ENCODE measurements at regions not wholly inside any gene's neighbourhood (a gene's known extent, or its start where the extent isn't known, plus 50 kb on each side); places are given as distances from the start of the nearest gene placed in this dataset.
"Not testable (repeated sequence)": the region's sequence is repeated elsewhere in the genome, so short reads cannot be mapped to it uniquely, and the experiment has no call there.

DNA sequence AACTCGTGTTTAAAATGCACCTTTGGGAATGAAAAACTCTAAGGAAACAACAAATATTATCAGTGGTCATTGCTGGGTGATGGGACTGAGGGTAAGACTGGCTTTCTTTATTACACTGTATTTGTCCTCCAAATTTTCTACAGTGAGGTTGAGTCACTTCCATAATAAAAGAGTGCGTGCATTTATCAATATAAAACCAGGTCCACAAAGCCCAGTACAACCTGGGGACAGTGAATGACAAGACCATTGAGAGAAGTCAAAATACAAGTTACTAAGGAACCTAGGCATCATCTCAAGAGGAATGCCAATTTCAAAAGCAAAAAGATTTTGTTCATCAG lies 76.4 kb downstream of the MAGED4 start:
- H3K9me3 Mint-ChIP-seq (ENCODE audit: unreplicated experiment), result no peaks in the 10 kb centered on the region
- peaks cover 10% of the 10 kb centered on the region for H3K4me1 Mint-ChIP-seq (ENCODE audit: unreplicated experiment)
- H3K36me3 Mint-ChIP-seq (ENCODE audit: unreplicated experiment), result no peaks in the 10 kb centered on the region
- peaks cover 6% of the 10 kb centered on the region for H3K27me3 Mint-ChIP-seq (ENCODE audit: unreplicated experiment)
- H3K4me3 Mint-ChIP-seq (ENCODE audit: unreplicated experiment), result peak overlapping the region; percentile 93
- peak overlapping the region; percentile 99 for H3K27ac Mint-ChIP-seq (ENCODE audit: unreplicated experiment)
- DNase-seq (ENCODE audit: extremely low spot score, unreplicated experiment), result no peak
- TF ChIP-seq, protein P1, sequence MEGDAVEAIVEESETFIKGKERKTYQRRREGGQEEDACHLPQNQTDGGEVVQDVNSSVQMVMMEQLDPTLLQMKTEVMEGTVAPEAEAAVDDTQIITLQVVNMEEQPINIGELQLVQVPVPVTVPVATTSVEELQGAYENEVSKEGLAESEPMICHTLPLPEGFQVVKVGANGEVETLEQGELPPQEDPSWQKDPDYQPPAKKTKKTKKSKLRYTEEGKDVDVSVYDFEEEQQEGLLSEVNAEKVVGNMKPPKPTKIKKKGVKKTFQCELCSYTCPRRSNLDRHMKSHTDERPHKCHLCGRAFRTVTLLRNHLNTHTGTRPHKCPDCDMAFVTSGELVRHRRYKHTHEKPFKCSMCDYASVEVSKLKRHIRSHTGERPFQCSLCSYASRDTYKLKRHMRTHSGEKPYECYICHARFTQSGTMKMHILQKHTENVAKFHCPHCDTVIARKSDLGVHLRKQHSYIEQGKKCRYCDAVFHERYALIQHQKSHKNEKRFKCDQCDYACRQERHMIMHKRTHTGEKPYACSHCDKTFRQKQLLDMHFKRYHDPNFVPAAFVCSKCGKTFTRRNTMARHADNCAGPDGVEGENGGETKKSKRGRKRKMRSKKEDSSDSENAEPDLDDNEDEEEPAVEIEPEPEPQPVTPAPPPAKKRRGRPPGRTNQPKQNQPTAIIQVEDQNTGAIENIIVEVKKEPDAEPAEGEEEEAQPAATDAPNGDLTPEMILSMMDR (IDR thresholded peaks at IDR 0.05), result no peak

DNA sequence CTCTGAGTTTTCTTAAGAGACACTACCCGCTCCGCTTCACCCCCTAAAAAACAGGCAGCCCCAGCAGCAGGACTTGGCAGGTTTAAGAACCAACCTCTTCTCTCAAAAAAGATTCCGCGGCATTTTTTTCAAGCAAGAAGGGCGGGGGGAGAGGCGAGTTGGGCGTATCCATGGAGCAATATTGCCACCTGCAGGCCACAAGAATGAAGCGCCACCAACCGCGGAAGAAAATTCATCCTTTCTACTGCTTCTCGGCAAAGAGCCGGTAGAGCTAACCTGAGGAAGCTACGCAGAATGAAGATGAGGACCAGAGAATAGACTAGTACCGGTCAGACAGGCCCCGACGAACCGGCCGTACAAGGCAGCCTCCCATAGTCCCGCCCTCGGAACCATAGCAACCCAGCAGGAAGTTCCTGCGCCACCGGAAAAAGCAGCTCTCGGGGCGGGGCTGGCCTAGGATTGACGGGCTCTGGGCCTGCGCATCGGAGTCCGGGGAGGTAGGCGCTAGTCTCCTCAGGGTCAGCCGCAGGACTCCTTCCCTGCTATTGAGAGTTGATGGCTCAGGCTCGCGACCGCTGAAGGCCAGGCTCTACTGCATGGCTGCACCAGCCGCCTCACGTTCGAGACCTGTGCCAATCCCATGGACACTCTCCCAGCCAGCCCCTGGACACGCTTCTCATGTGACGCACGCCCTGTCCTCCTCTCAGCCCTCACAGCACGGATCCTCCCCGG lies 76.9 kb downstream of the MAGED4 start:
- TF ChIP-seq, protein P1 (IDR thresholded peaks at IDR 0.05), result peak; percentile 95
- peaks cover 6% of the 10 kb centered on the region for H3K27me3 Mint-ChIP-seq (ENCODE audit: unreplicated experiment)
- peak overlapping the region; percentile 93 for H3K4me3 Mint-ChIP-seq (ENCODE audit: unreplicated experiment)
- peak; percentile 93 for DNase-seq (ENCODE audit: extremely low spot score, unreplicated experiment)
- no peaks in the 10 kb centered on the region for H3K36me3 Mint-ChIP-seq (ENCODE audit: unreplicated experiment)
- H3K27ac Mint-ChIP-seq (ENCODE audit: unreplicated experiment), result peak overlapping the region; percentile 99
- peaks cover 10% of the 10 kb centered on the region for H3K4me1 Mint-ChIP-seq (ENCODE audit: unreplicated experiment)
- H3K9me3 Mint-ChIP-seq (ENCODE audit: unreplicated experiment), result no peaks in the 10 kb centered on the region

GRCh38 chrX:52262195-52262546 lies 77.5 kb downstream of the MAGED4 start:
- no peaks in the 10 kb centered on the region for H3K36me3 Mint-ChIP-seq (ENCODE audit: unreplicated experiment)
- no peak for DNase-seq (ENCODE audit: extremely low spot score, unreplicated experiment)
- peaks cover 10% of the 10 kb centered on the region for H3K4me1 Mint-ChIP-seq (ENCODE audit: unreplicated experiment)
- H3K9me3 Mint-ChIP-seq (ENCODE audit: unreplicated experiment), result no peaks in the 10 kb centered on the region
- TF ChIP-seq, protein P1 (IDR thresholded peaks at IDR 0.05), result no peak
- H3K4me3 Mint-ChIP-seq (ENCODE audit: unreplicated experiment), result peak overlapping the region; percentile 93
- peaks cover 6% of the 10 kb centered on the region for H3K27me3 Mint-ChIP-seq (ENCODE audit: unreplicated experiment)
- peak overlapping the region; percentile 99 for H3K27ac Mint-ChIP-seq (ENCODE audit: unreplicated experiment)

DNA sequence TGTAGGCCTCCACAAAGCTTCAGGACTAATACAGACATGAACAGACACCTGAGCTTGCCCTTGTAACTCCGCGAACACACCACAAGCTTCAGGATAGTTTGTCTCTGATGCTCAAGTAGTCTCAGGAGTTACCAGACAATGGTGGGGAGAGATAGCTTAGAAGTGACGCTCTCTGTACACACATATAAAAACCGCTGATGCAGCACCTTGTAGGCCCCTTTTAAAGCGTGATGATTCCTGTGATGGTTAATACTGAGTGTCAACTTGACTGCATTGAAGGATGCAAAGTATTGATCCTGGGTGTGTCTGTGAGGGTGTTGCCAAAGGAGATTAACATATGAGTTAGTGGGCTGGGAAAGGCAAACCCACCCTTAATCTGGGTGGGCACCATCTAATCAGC lies 78.7 kb downstream of the MAGED4 start:
- no peak overlapping the region for H3K27ac Mint-ChIP-seq (ENCODE audit: unreplicated experiment)
- H3K9me3 Mint-ChIP-seq (ENCODE audit: unreplicated experiment), result no peaks in the 10 kb centered on the region
- peaks cover 6% of the 10 kb centered on the region for H3K27me3 Mint-ChIP-seq (ENCODE audit: unreplicated experiment)
- H3K4me1 Mint-ChIP-seq (ENCODE audit: unreplicated experiment), result peaks cover 10% of the 10 kb centered on the region
- DNase-seq (ENCODE audit: extremely low spot score, unreplicated experiment), result no peak
- no peaks in the 10 kb centered on the region for H3K36me3 Mint-ChIP-seq (ENCODE audit: unreplicated experiment)
- H3K4me3 Mint-ChIP-seq (ENCODE audit: unreplicated experiment), result no peak overlapping the region
- TF ChIP-seq, protein P1 (IDR thresholded peaks at IDR 0.05), result no peak

GRCh38 chrX:52265713-52266112 lies 81.0 kb downstream of the MAGED4 start:
- Mint-ChIP-seq H3K27ac (ENCODE audit: unreplicated experiment) (no peak overlapping the region), H3K4me1 (ENCODE audit: unreplicated experiment) (peaks cover 10% of the 10 kb centered on the region), H3K4me3 (ENCODE audit: unreplicated experiment) (no peak overlapping the region), H3K27me3 (ENCODE audit: unreplicated experiment) (peaks cover 3% of the 10 kb centered on the region), H3K36me3 (ENCODE audit: unreplicated experiment) (no peaks in the 10 kb centered on the region), H3K9me3 (ENCODE audit: unreplicated experiment) (no peaks in the 10 kb centered on the region)
- TF ChIP-seq, protein P1 (IDR thresholded peaks at IDR 0.05), result no peak
- DNase-seq (ENCODE audit: extremely low spot score, unreplicated experiment), result no peak

DNA sequence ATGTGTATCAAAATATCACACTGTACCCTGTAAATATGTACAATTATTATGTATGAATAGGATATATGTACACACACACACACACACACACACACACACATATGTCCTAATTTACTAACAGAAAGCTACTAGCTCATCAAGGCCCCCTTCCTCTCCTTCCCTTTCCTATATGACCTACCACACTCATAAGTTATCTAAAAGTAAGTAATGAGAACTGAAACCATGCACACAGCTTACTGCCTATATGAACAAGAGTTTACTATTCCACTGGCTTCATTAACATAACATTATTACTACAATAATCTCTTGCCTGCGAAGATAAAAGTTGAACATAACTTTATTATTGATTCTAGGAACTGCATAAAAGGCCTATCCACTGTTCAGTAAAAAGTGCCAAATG lies 83.8 kb downstream of the MAGED4 start:
- H3K36me3 Mint-ChIP-seq (ENCODE audit: unreplicated experiment); H3K9me3 Mint-ChIP-seq (ENCODE audit: unreplicated experiment); DNase-seq (ENCODE audit: extremely low spot score, unreplicated experiment); H3K27me3 Mint-ChIP-seq (ENCODE audit: unreplicated experiment); H3K27ac Mint-ChIP-seq (ENCODE audit: unreplicated experiment); H3K4me3 Mint-ChIP-seq (ENCODE audit: unreplicated experiment); H3K4me1 Mint-ChIP-seq (ENCODE audit: unreplicated experiment): not testable (repeated sequence)

Measured in osteocyte (in vitro differentiated cells).